WTC11 (cell line): ENCODE measurements at regions not wholly inside any gene's neighbourhood (a gene's known extent, or its start where the extent isn't known, plus 50 kb on each side); places are given as distances from the start of the nearest gene placed in this dataset.

Experiments used
- ATAC-seq: fragments of 200-7000 bp; cut with Tn5 transposase; 2 replicates; pipeline ENCODE4 v1.10.0; 2021; ENCODE audit warnings: mild to moderate bottlenecking, moderate library complexity
- CTCF ChIA-PET: fragments of 300-600 bp; sonication (Branson Sonifier 250); formaldehyde crosslinking; loops from one replicate; lab custom pipeline; 2021; ENCODE audit warnings: antibody characterized with exemption; lab: Charles Lee
- POLR2A ChIA-PET: fragments of 350-600 bp; sonication (Branson Sonifier 250); formaldehyde crosslinking; loops from one replicate; lab custom pipeline; 2021; ENCODE audit warnings: antibody characterized with exemption; lab: Charles Lee
- DNase-seq: peaks from one replicate; pipeline ENCODE4 v3.0.0; 2021; ENCODE audit warnings: low spot score
- H3K27ac Mint-ChIP-seq: 2 replicates; pipeline ENCODE4 v1.8.0; 2021; ENCODE audit warnings: mixed read lengths
- H3K27me3 Mint-ChIP-seq: 2 replicates; pipeline ENCODE4 v1.8.0; 2021; ENCODE audit warnings: low read depth, mild to moderate bottlenecking, moderate library complexity, mixed read lengths
- H3K36me3 Mint-ChIP-seq: 2 replicates; pipeline ENCODE4 v1.8.0; 2021; ENCODE audit warnings: mixed read lengths
- H3K4me1 Mint-ChIP-seq: 2 replicates; pipeline ENCODE4 v1.8.0; 2022; ENCODE audit warnings: mixed read lengths
- H3K4me3 Mint-ChIP-seq: 2 replicates; pipeline ENCODE4 v1.8.0; 2021; ENCODE audit warnings: mild to moderate bottlenecking, moderate library complexity, mixed read lengths
- H3K9me3 Mint-ChIP-seq: 2 replicates; pipeline ENCODE4 v1.8.0; 2021; ENCODE audit warnings: mixed read lengths
- FOXP1 ChIP-seq: sonication (generic); formaldehyde crosslinking; IDR thresholded peaks from 2 replicates; pipeline ENCODE4 v1.8.0; 2022; ENCODE audit warnings: missing genetic modification reagents, mild to moderate bottlenecking, moderate library complexity, borderline replicate concordance
- HMGA2 ChIP-seq: fragments of 250-450 bp; sonication (Bioruptor Pico); IDR thresholded peaks from 2 replicates; pipeline ENCODE4 v1.4.0; 2021; ENCODE audit warnings: mild to moderate bottlenecking, moderate library complexity
- NFATC4 ChIP-seq: fragments of 250-450 bp; sonication (Bioruptor Pico); IDR thresholded peaks from 2 replicates; pipeline ENCODE4 v1.9.0; 2021; ENCODE audit warnings: mild to moderate bottlenecking
- NR1H2 ChIP-seq: sonication (generic); formaldehyde crosslinking; IDR thresholded peaks from 2 replicates; pipeline ENCODE4 v1.9.0; 2021; ENCODE audit warnings: mild to moderate bottlenecking, moderate library complexity, missing genetic modification reagents
- NR3C1 ChIP-seq: sonication (generic); formaldehyde crosslinking; conservative IDR thresholded peaks from 2 replicates; pipeline ENCODE4 v1.8.1; 2023; ENCODE audit warnings: low read depth, mild to moderate bottlenecking, missing genetic modification reagents
- RELA ChIP-seq: sonication (generic); formaldehyde crosslinking; IDR thresholded peaks from 2 replicates; pipeline ENCODE4 v1.8.1; 2022; ENCODE audit warnings: missing genetic modification reagents, mild to moderate bottlenecking, borderline replicate concordance
- RORB ChIP-seq: fragments of 250-450 bp; sonication (Bioruptor Pico); IDR thresholded peaks from 2 replicates; pipeline ENCODE4 v1.9.0; 2021; ENCODE audit warnings: mild to moderate bottlenecking
- SOX15 ChIP-seq: fragments of 250-450 bp; sonication (Bioruptor Pico); IDR thresholded peaks from 2 replicates; pipeline ENCODE4 v1.9.0; 2021; ENCODE audit warnings: mild to moderate bottlenecking
- SP1 ChIP-seq: sonication (generic); formaldehyde crosslinking; conservative IDR thresholded peaks from 2 replicates; pipeline ENCODE4 v1.8.1; 2022; ENCODE audit warnings: missing genetic modification reagents
- TP53 ChIP-seq: sonication (generic); formaldehyde crosslinking; IDR thresholded peaks from 2 replicates; pipeline ENCODE4 v1.8.1; 2023; ENCODE audit warnings: mild to moderate bottlenecking, missing genetic modification reagents
- ZNF138 ChIP-seq: sonication (generic); formaldehyde crosslinking; conservative IDR thresholded peaks from 2 replicates; pipeline ENCODE4 v1.8.1; 2022; ENCODE audit warnings: mild to moderate bottlenecking, moderate library complexity, missing genetic modification reagents
- ZNF232 ChIP-seq: sonication (generic); formaldehyde crosslinking; IDR thresholded peaks from 2 replicates; pipeline ENCODE4 v1.8.0; 2022; ENCODE audit warnings: mild to moderate bottlenecking, missing genetic modification reagents
- ZNF263 ChIP-seq: sonication (generic); formaldehyde crosslinking; IDR thresholded peaks from 2 replicates; pipeline ENCODE4 v1.8.1; 2022; ENCODE audit warnings: low read depth, mild to moderate bottlenecking, moderate library complexity, missing genetic modification reagents
- ZNF396 ChIP-seq: fragments of 250-450 bp; sonication (Bioruptor Pico); IDR thresholded peaks from 2 replicates; pipeline ENCODE4 v1.8.0; 2021; ENCODE audit warnings: mild to moderate bottlenecking, moderate library complexity, borderline replicate concordance
- ZNF423 ChIP-seq: fragments of 250-450 bp; sonication (Bioruptor Pico); IDR thresholded peaks from 2 replicates; pipeline ENCODE4 v2.1.2; 2022; ENCODE audit warnings: mild to moderate bottlenecking, moderate library complexity
- TF ChIP-seq, protein P1 (sequence below): sonication (generic); formaldehyde crosslinking; IDR thresholded peaks from 2 replicates; pipeline ENCODE4 v1.8.1; 2023; ENCODE audit warnings: mild to moderate bottlenecking, missing genetic modification reagents, moderate library complexity
- TF ChIP-seq, protein P2 (sequence below): fragments of 250-450 bp; sonication (Bioruptor Pico); conservative IDR thresholded peaks from 2 replicates; pipeline ENCODE4 v1.9.0; 2021; ENCODE audit warnings: mild to moderate bottlenecking
- TF ChIP-seq, protein P3 (sequence below): sonication (generic); formaldehyde crosslinking; IDR thresholded peaks from 2 replicates; pipeline ENCODE4 v1.8.0; 2023; ENCODE audit warnings: missing genetic modification reagents
- TF ChIP-seq, protein P4 (sequence below): sonication (generic); formaldehyde crosslinking; conservative IDR thresholded peaks from 2 replicates; pipeline ENCODE4 v1.8.1; 2022; ENCODE audit warnings: mild to moderate bottlenecking, missing genetic modification reagents
- TF ChIP-seq, protein P5 (sequence below): sonication (generic); formaldehyde crosslinking; IDR thresholded peaks from 2 replicates; pipeline ENCODE4 v1.8.1; 2023; ENCODE audit warnings: mild to moderate bottlenecking, missing genetic modification reagents, moderate library complexity
- TF ChIP-seq, protein P6 (sequence below): sonication (generic); formaldehyde crosslinking; IDR thresholded peaks from 2 replicates; pipeline ENCODE4 v1.8.0; 2022; ENCODE audit warnings: mild to moderate bottlenecking, missing genetic modification reagents
- TF ChIP-seq, protein P7 (sequence below): sonication (generic); formaldehyde crosslinking; conservative IDR thresholded peaks from 2 replicates; pipeline ENCODE4 v1.8.1; 2023; ENCODE audit warnings: mild to moderate bottlenecking, low read depth, missing genetic modification reagents, moderate library complexity

DNA sequence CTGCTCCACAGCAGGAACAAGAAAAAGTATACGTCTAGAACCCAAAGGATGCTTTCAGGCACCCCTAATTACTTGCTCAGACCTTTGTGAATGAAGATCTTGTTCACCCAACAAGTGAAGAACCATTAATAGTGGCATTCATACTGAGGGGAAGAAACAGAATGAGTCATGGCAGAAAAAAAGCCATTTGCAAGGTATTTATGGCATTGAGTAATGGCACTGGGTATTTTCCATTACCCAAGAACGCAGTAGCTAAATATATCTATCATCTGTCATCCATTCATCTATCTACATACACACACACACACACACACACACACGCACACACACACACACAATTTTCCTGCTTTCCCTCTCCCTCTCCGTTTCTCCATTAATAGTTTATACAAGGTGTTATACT is 56.4 kb upstream of the XIRP2 start:
- CTCF ChIA-PET = no interaction called here
- DNase-seq (no peak), ATAC-seq (no peak)
- no peak overlapping the region for H3K27ac Mint-ChIP-seq
- H3K9me3 Mint-ChIP-seq = no peaks in the 10 kb centered on the region
- TF ChIP-seq, protein P1, sequence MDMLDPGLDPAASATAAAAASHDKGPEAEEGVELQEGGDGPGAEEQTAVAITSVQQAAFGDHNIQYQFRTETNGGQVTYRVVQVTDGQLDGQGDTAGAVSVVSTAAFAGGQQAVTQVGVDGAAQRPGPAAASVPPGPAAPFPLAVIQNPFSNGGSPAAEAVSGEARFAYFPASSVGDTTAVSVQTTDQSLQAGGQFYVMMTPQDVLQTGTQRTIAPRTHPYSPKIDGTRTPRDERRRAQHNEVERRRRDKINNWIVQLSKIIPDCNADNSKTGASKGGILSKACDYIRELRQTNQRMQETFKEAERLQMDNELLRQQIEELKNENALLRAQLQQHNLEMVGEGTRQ = no peak
- TF ChIP-seq, protein P2, sequence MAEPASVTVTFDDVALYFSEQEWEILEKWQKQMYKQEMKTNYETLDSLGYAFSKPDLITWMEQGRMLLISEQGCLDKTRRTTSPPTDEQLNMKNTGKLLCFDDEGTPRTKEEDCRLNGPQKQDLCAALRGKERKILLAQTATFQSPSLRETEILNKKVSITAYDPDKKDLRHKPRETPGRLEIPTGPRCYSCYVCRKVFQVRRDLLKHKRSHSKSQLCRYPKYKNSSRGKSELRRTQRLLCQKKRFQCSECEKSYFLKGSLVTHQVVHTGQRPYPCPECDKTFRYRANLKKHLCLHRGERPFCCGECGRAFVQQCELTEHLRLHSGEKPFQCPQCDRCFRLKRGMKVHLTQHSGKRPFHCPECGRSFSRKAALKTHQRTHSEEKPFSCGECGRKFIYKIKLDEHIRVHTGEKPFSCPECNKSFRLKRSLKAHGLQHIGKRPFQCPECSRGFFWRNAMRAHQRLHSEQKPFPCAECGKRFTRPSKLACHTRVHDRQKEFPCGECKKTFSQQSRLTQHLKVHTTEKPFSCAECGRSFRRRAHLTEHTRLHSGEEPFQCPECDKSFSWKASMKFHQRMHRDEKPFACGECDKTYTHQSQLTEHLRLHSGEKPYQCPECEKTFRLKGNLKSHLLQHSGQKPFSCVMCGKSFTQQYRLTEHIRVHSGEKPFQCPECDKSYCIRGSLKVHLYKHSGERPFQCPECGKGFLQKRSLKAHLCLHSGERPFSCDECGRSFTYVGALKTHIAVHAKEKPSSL (CRISPR knock-in tag) = no peak
- TF ChIP-seq, protein P3, sequence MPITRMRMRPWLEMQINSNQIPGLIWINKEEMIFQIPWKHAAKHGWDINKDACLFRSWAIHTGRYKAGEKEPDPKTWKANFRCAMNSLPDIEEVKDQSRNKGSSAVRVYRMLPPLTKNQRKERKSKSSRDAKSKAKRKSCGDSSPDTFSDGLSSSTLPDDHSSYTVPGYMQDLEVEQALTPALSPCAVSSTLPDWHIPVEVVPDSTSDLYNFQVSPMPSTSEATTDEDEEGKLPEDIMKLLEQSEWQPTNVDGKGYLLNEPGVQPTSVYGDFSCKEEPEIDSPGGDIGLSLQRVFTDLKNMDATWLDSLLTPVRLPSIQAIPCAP (CRISPR knock-in tag) = no peak
- TF ChIP-seq ZNF232 (no peak), ZNF138 (CRISPR knock-in tag) (no peak), NR3C1 (CRISPR knock-in tag) (no peak), FOXP1 (CRISPR knock-in tag) (no peak), TP53 (CRISPR knock-in tag) (no peak), NFATC4 (CRISPR knock-in tag) (no peak), NR1H2 (CRISPR knock-in tag) (no peak), ZNF263 (CRISPR knock-in tag) (no peak), RORB (CRISPR knock-in tag) (no peak), RELA (CRISPR knock-in tag) (no peak), SP1 (CRISPR knock-in tag) (no peak), HMGA2 (no peak)
- TF ChIP-seq, protein P4, sequence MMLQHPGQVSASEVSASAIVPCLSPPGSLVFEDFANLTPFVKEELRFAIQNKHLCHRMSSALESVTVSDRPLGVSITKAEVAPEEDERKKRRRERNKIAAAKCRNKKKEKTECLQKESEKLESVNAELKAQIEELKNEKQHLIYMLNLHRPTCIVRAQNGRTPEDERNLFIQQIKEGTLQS = no peak
- H3K36me3 Mint-ChIP-seq = no peaks in the 10 kb centered on the region
- H3K4me1 Mint-ChIP-seq = no peaks in the 10 kb centered on the region
- POLR2A ChIA-PET = interaction anchor here (0.7 kb wide), 1 partner anchor 275 kb away, joined by 3 read pairs; no protein-coding TSS in a partner anchor
- no peak overlapping the region for H3K4me3 Mint-ChIP-seq
- no peaks in the 10 kb centered on the region for H3K27me3 Mint-ChIP-seq

DNA sequence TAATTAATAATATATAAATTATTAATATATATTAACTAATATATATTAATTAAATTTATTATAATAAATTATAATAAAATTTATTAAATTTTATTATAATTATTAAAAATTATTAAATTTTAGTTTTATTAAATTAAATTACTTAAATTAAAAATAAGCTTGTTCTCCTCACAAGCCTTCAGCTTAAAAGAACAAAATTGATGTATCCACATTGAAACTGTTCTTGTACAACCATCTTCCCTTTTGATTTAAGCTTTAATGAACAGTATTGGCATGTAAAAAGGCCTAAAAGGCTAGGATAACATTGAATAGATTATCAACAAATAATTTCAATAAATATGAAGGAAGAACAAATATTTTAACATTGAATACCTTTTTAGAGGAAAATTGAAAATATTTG is 62.4 kb upstream of the XIRP2 start:
- Mint-ChIP-seq H3K9me3 (peaks cover 15% of the 10 kb centered on the region), H3K4me1 (no peaks in the 10 kb centered on the region), H3K4me3 (no peak overlapping the region), H3K27me3 (no peaks in the 10 kb centered on the region), H3K27ac (no peak overlapping the region), H3K36me3 (peaks cover under 1% of the 10 kb centered on the region; the same call in 1 of the 2 replicates)
- ATAC-seq (no peak), DNase-seq (no peak)
- ChIA-PET POLR2A (no interaction called here), CTCF (no interaction called here)
- TF ChIP-seq SOX15 (CRISPR knock-in tag) = no peak
- TF ChIP-seq, protein P5, sequence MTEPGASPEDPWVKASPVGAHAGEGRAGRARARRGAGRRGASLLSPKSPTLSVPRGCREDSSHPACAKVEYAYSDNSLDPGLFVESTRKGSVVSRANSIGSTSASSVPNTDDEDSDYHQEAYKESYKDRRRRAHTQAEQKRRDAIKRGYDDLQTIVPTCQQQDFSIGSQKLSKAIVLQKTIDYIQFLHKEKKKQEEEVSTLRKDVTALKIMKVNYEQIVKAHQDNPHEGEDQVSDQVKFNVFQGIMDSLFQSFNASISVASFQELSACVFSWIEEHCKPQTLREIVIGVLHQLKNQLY (CRISPR knock-in tag) = no peak
- TF ChIP-seq ZNF396 = no peak
- TF ChIP-seq HMGA2 = peak; percentile 93
- TF ChIP-seq, protein P6, sequence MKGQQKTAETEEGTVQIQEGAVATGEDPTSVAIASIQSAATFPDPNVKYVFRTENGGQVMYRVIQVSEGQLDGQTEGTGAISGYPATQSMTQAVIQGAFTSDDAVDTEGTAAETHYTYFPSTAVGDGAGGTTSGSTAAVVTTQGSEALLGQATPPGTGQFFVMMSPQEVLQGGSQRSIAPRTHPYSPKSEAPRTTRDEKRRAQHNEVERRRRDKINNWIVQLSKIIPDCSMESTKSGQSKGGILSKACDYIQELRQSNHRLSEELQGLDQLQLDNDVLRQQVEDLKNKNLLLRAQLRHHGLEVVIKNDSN (CRISPR knock-in tag) = no peak
- TF ChIP-seq, protein P7, sequence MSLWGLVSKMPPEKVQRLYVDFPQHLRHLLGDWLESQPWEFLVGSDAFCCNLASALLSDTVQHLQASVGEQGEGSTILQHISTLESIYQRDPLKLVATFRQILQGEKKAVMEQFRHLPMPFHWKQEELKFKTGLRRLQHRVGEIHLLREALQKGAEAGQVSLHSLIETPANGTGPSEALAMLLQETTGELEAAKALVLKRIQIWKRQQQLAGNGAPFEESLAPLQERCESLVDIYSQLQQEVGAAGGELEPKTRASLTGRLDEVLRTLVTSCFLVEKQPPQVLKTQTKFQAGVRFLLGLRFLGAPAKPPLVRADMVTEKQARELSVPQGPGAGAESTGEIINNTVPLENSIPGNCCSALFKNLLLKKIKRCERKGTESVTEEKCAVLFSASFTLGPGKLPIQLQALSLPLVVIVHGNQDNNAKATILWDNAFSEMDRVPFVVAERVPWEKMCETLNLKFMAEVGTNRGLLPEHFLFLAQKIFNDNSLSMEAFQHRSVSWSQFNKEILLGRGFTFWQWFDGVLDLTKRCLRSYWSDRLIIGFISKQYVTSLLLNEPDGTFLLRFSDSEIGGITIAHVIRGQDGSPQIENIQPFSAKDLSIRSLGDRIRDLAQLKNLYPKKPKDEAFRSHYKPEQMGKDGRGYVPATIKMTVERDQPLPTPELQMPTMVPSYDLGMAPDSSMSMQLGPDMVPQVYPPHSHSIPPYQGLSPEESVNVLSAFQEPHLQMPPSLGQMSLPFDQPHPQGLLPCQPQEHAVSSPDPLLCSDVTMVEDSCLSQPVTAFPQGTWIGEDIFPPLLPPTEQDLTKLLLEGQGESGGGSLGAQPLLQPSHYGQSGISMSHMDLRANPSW (CRISPR knock-in tag) = no peak
- TF ChIP-seq ZNF423 (CRISPR knock-in tag) = no peak
- no peak for TF ChIP-seq ZNF138 (CRISPR knock-in tag)
